Epithelial cell of esophagus (primary cell): ENCODE measurements at regions not wholly inside any gene's neighbourhood (a gene's known extent, or its start where the extent isn't known, plus 50 kb on each side); places are given as distances from the start of the nearest gene placed in this dataset.

Experiments
- DNase-seq: peaks from one replicate; pipeline ENCODE4 v3.0.0; 2010; ENCODE audit warnings: low read depth
- H3K4me3 ChIP-seq: 2 replicates; pipeline ENCODE4 v1.5.1; 2011; ENCODE audit warnings: mild to moderate bottlenecking, low read length, control low read depth
- TF ChIP-seq, protein P1 (sequence below): IDR thresholded peaks from 2 replicates; pipeline ENCODE4 v1.5.1; 2011; ENCODE audit warnings: low read depth, mild to moderate bottlenecking, low read length, control low read depth, inconsistent platforms; ENCODE audit not compliant: insufficient read depth; ENCODE audit errors: missing control alignments

DNA sequence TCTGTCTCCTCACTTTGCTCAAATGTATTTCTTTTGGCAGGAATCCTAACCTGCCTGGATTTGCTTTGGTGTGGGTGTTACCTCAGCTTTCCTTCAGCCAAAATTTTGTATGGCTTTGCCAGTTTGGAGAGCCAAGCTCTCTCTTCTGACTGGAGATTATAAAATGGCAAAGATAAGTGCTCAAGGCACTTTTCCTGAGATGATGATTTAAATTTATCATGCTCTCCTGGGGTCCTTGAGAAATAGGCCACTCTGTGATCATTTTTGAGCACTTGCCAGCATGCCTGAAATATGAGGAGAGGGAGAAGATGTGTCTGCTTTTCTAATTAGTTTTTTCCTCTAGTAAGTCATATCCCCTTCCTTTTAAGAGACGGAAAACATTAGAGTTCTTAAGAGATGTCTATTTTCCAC is 683.0 kb downstream of the SLC4A3 start:
- no peak overlapping the region for H3K4me3 ChIP-seq
- no peak for DNase-seq

DNA sequence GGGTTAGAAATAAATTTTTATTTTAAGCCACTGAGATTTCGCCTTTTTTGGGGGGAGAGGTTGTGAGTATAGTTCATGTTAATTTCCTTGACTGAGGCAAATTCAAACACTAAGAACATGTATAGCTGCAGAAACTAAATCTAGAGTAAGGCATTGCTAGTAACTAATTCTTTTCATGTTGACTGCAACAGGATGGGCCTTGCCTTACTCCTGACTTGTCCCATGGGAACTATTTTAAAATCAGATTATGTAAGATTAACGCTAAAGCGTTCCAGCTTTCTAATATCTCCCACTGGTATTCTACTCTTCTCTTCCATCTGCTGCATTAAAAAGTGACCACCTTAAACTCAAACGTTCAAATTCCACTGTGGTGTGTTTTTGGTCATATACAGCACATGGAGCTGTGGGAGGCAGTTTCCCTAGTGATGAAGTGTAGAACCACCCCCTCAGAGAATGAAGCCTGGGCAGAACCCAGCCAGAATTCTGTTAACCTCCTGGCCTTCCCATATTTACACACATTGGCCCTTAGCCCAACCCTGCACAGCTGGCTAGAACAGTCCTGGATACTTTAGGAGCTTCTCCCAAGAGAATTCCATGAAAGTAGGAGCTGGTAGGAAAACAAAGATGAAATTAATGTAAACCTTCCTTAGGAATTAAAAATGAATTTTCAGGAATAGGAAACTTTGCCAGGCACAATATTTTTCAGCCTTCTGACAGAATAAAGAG is 687.8 kb downstream of the SLC4A3 start:
- no peak overlapping the region for H3K4me3 ChIP-seq
- DNase-seq = no peak
- TF ChIP-seq, protein P1, sequence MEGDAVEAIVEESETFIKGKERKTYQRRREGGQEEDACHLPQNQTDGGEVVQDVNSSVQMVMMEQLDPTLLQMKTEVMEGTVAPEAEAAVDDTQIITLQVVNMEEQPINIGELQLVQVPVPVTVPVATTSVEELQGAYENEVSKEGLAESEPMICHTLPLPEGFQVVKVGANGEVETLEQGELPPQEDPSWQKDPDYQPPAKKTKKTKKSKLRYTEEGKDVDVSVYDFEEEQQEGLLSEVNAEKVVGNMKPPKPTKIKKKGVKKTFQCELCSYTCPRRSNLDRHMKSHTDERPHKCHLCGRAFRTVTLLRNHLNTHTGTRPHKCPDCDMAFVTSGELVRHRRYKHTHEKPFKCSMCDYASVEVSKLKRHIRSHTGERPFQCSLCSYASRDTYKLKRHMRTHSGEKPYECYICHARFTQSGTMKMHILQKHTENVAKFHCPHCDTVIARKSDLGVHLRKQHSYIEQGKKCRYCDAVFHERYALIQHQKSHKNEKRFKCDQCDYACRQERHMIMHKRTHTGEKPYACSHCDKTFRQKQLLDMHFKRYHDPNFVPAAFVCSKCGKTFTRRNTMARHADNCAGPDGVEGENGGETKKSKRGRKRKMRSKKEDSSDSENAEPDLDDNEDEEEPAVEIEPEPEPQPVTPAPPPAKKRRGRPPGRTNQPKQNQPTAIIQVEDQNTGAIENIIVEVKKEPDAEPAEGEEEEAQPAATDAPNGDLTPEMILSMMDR = no peak

More for the DNA sequence above, 683.0 kb downstream of the SLC4A3 start:
- TF ChIP-seq, protein P1 = no peak

DNA sequence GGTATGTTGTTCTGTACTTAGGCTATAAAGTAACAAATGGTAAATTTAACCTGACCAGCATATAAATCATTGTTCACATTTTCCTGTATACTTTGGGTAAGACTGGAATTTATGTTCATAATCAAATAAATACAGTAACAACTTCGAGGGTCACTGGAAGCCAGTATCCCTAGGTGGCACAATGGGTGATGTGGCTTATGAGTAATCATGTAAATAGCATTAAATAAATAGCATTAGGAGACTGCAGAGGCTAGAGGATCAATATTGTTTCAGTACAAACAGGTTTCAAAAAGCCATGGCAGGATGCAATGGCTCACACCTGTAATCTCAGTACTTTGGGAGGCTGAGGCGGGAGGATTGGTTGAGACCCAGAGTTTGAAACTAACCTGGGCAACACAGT is 690.6 kb downstream of the SLC4A3 start:
- H3K4me3 ChIP-seq = no peak overlapping the region
- TF ChIP-seq, protein P1 = no peak
- no peak for DNase-seq

DNA sequence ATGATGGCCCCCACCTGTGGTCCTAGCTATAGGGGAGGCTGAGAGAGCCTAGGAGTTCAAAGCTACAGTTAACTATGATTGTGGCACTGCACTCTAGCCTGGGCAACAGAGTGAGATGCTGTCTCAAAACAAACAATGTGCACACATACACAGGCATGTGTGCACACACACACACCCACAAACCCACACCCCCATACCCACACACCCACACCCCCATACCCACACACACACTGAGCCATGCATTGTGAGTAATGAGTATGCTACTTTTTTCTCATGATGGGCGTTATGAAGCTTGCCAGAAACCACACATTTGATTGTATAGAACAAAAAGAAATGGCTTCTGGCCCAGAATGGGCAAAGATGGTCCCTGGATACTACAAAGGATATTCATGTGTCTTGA is 691.1 kb downstream of the SLC4A3 start:
- DNase-seq = no peak
- H3K4me3 ChIP-seq = no peak overlapping the region
- TF ChIP-seq, protein P1 = no peak

DNA sequence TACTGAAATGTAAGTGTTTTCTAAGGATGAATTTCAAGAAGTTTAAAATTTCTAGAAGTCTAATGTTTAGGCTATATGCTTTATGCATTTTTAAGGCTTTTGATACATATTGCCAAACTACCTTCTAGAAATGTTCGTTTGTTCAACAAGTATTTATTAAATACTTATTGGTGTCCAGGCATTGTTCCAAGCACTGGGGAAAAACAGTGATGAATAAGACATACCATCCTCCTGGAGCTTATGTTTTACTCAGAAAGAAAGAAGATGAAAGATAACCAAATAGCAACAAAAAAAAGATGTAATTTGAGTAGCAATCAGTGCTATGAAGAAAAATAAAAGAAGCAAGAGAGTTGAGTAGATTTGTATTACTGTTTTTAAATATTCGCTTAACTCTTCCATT is 692.9 kb downstream of the SLC4A3 start:
- TF ChIP-seq, protein P1 = no peak
- DNase-seq = no peak

DNA sequence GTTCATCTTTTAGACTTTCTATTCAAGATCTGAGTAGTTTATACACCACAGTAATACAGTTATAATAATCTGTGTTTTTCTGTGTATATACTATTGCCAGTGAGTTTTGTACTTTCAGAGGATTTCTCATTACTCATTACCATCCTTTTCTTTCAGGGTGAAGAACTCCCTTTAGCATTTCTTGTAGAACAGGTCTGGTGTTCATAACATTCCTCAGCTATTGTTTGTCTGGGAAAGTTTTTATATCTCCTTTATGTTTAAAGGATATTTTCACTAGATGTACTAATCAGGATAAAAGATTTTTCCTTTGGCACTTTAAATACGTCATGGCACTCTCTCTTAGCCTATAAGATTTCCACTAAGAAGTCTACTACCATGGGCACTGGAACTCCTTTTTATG is 705.5 kb downstream of the SLC4A3 start:
- H3K4me3 ChIP-seq = no peak overlapping the region
- TF ChIP-seq, protein P1 = no peak
- DNase-seq = peak; percentile 85

More for the DNA sequence above, 692.9 kb downstream of the SLC4A3 start:
- no peak overlapping the region for H3K4me3 ChIP-seq

DNA sequence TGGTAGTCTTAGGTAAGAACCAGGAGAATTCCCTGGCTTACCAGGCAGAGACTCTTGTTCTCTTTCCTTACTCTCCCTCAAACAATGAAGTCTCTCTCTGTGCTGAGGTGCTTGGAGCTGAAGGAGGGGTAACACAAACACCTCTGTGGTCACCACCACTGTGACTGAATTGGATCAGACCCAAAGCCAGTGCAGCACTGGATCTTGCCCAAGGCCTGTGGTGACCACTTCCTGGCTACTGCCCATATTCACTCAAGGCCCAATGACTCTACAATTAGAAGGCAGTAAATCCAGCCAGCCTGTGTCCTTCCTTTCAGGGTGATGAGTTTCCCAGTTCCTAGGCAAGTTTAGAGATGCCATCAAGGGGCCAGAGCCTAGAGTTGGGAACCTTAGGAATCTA is 706.8 kb downstream of the SLC4A3 start:
- TF ChIP-seq, protein P1 = no peak
- no peak overlapping the region for H3K4me3 ChIP-seq
- DNase-seq = peak; percentile 19
